HG03565 (cell line): ENCODE measurements at regions not wholly inside any gene's neighbourhood (a gene's known extent, or its start where the extent isn't known, plus 50 kb on each side); places are given as distances from the start of the nearest gene placed in this dataset.
"Not testable (repeated sequence)": the region's sequence is repeated elsewhere in the genome, so short reads cannot be mapped to it uniquely, and the experiment has no call there.

ENCODE experiments used
- ATAC-seq: cut with Tn5 transposase; IDR thresholded peaks from one replicate; pipeline ENCODE4 v1.9.1; 2021; ENCODE audit warnings: mild to moderate bottlenecking, moderate library complexity; ENCODE audit not compliant: unreplicated experiment

GRCh38 chrY:18078452-18078851, 52.9 kb downstream of the CDY2A start:
- ATAC-seq = not testable (repeated sequence)

GRCh38 chrY:18085910-18086309, 60.3 kb downstream of the CDY2A start:
- ATAC-seq = not testable (repeated sequence)

GRCh38 chrY:18086361-18086977, 60.9 kb downstream of the CDY2A start:
- not testable (repeated sequence) for ATAC-seq

GRCh38 chrY:18087943-18088655, 62.5 kb downstream of the CDY2A start:
- not testable (repeated sequence) for ATAC-seq

- not testable (repeated sequence) for ATAC-seq
These were observed 67.4 kb downstream of the CDY2A start for GRCh38 chrY:18092952-18093351.

- not testable (repeated sequence) for ATAC-seq
These were observed 80.1 kb downstream of the CDY2A start for GRCh38 chrY:18105691-18106090.

- ATAC-seq = not testable (repeated sequence)
These were observed 92.8 kb downstream of the CDY2A start for GRCh38 chrY:18118388-18118787.

GRCh38 chrY:18137718-18138117, 112.1 kb downstream of the CDY2A start:
- not testable (repeated sequence) for ATAC-seq

GRCh38 chrY:18139311-18140007, 113.9 kb downstream of the CDY2A start:
- not testable (repeated sequence) for ATAC-seq

GRCh38 chrY:18146417-18146816, 120.8 kb downstream of the CDY2A start:
- ATAC-seq = not testable (repeated sequence)

GRCh38 chrY:18152626-18153025, 127.0 kb downstream of the CDY2A start:
- ATAC-seq = not testable (repeated sequence)

GRCh38 chrY:18165738-18166137, 140.2 kb downstream of the CDY2A start:
- ATAC-seq = not testable (repeated sequence)

GRCh38 chrY:18176118-18176517, 150.5 kb downstream of the CDY2A start:
- not testable (repeated sequence) for ATAC-seq

- not testable (repeated sequence) for ATAC-seq
These were observed 163.5 kb downstream of the CDY2A start for GRCh38 chrY:18188982-18189683.

- not testable (repeated sequence) for ATAC-seq
These were observed 212.0 kb downstream of the CDY2A start for GRCh38 chrY:18237580-18237979.

GRCh38 chrY:18262562-18262961, 237.0 kb downstream of the CDY2A start:
- ATAC-seq = not testable (repeated sequence)

GRCh38 chrY:18271126-18271525, 245.5 kb downstream of the CDY2A start:
- not testable (repeated sequence) for ATAC-seq

GRCh38 chrY:18294353-18294752, 252.2 kb upstream of the HSFY1 start:
- ATAC-seq = not testable (repeated sequence)

- ATAC-seq = not testable (repeated sequence)
These were observed 248.1 kb upstream of the HSFY1 start for GRCh38 chrY:18298461-18298860.

GRCh38 chrY:18306344-18306743, 240.2 kb upstream of the HSFY1 start:
- not testable (repeated sequence) for ATAC-seq

- not testable (repeated sequence) for ATAC-seq
These were observed 234.7 kb upstream of the HSFY1 start for GRCh38 chrY:18311853-18312252.
